ENCODE measurements at regions not wholly inside any gene's neighbourhood (a gene's known extent, or its start where the extent isn't known, plus 50 kb on each side); places are given as distances from the start of the nearest gene placed in this dataset.

- no peak overlapping the region for H3K9ac ChIP-seq (ENCODE audit: insufficient read length)
- no peak for TF ChIP-seq POLR2AphosphoS5 (IDR thresholded peaks at IDR 0.05; ENCODE audit: borderline replicate concordance, low read depth, low read length)
- no peak for TF ChIP-seq FOXP2 (optimal IDR thresholded peaks at IDR 0.05; ENCODE audit: control extremely low read depth, extremely low read length, insufficient read depth)
- TF ChIP-seq EZH2 (IDR thresholded peaks at IDR 0.05): no peak
- H3K36me3 ChIP-seq (ENCODE audit: insufficient read depth, low read length): no peaks in the 10 kb centered on the region
- H3K9me3 ChIP-seq (ENCODE audit: low read depth, low read length): peaks cover 4% of the 10 kb centered on the region; the same call in 1 of the 2 replicates
- no peak overlapping the region for H3K4me3 ChIP-seq
- no peak overlapping the region for H3K27ac ChIP-seq
- DNase-seq (ENCODE audit: low read depth, low spot score): no peak
Measured at GRCh38 chr5:17445185-17445584, 52.8 kb upstream of the TAF11L2 start.

Measured in SK-N-MC (cell line).